Stimulated activated naive CD8-positive, alpha-beta T cell treated with anti-CD3 and anti-CD28 coated beads, Interleukin-15, amount 100 ng/mL, for 72 hours (primary cell): ENCODE measurements at regions not wholly inside any gene's neighbourhood (a gene's known extent, or its start where the extent isn't known, plus 50 kb on each side); places are given as distances from the start of the nearest gene placed in this dataset.

ENCODE experiments used
- ATAC-seq: fragments of 150-1000 bp; cut with Tn5 transposase; 2 replicates; pipeline ENCODE4 v1.10.0; 2021; ENCODE audit warnings: mild to moderate bottlenecking, moderate library complexity
- DNase-seq, 2 donors: peaks; one replicate each; pipeline ENCODE4 v3.0.0; 2021 to 2022
- H3K27ac Mint-ChIP-seq, 2 donors: one replicate each; pipeline ENCODE4 v1.8.0; 2022; ENCODE audit warnings: mild to moderate bottlenecking in 2 of 2, mixed read lengths in 2 of 2, moderate library complexity in 2 of 2
- H3K27me3 Mint-ChIP-seq: one replicate; pipeline ENCODE4 v1.8.0; 2022; ENCODE audit warnings: mixed read lengths
- H3K4me1 Mint-ChIP-seq: one replicate; pipeline ENCODE4 v1.8.0; 2022; ENCODE audit warnings: mild to moderate bottlenecking, mixed read lengths
- H3K4me3 Mint-ChIP-seq, 2 donors: one replicate each; pipeline ENCODE4 v1.8.0; 2022; ENCODE audit warnings: mild to moderate bottlenecking in 2 of 2, mixed read lengths in 2 of 2, moderate library complexity in 1 of 2
- H3K9me3 Mint-ChIP-seq, 2 donors: one replicate each; pipeline ENCODE4 v1.8.0; 2022; ENCODE audit warnings: mixed read lengths in 2 of 2

- no peak for DNase-seq
- no peak for ATAC-seq
- no peak overlapping the region for H3K27ac Mint-ChIP-seq
- H3K9me3 Mint-ChIP-seq, result no peaks in the 10 kb centered on the region
- H3K27me3 Mint-ChIP-seq, result no peaks in the 10 kb centered on the region
- no peak overlapping the region for H3K4me3 Mint-ChIP-seq
- H3K4me1 Mint-ChIP-seq, result no peaks in the 10 kb centered on the region
Observed at GRCh38 chr2:2839782-2840531, 508.9 kb upstream of the MYT1L start.

DNA sequence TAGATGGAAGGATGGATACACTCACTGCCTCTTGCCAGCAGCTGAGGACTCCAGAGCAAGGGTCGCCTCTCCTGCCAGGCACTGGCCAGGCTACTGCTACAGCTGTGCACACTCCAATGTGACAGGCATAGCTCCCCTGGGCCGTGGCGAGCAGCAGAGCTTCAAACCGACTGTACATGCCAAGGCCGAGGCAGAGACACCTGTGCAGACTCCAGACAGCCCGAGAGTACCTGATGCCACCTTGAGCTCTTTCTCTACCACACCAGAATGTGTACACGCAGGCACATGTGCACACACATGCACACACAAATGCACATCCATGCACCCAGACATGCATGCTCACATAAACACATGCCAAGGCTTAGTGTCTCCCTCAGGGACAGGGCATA lies 508.3 kb upstream of the MYT1L start:
- Mint-ChIP-seq H3K27me3 (no peaks in the 10 kb centered on the region), H3K4me1 (no peaks in the 10 kb centered on the region), H3K27ac (no peak overlapping the region), H3K4me3 (no peak overlapping the region), H3K9me3 (no peaks in the 10 kb centered on the region)
- no peak for ATAC-seq
- DNase-seq, result no peak

- Mint-ChIP-seq H3K9me3 (no peaks in the 10 kb centered on the region), H3K4me3 (no peak overlapping the region), H3K27me3 (no peaks in the 10 kb centered on the region), H3K27ac (no peak overlapping the region), H3K4me1 (no peaks in the 10 kb centered on the region)
- DNase-seq, result no peak
- ATAC-seq, result no peak
Observed at GRCh38 chr2:2838548-2838845, 507.4 kb upstream of the MYT1L start.

- Mint-ChIP-seq H3K9me3 (no peaks in the 10 kb centered on the region), H3K27ac (peak overlapping the region; percentile 63 to 77), H3K4me1 (no peaks in the 10 kb centered on the region)
Observed at GRCh38 chr2:2837746-2838547, 506.9 kb upstream of the MYT1L start.

GRCh38 chr2:2836343-2837070 lies 505.4 kb upstream of the MYT1L start:
- Mint-ChIP-seq H3K4me1 (no peaks in the 10 kb centered on the region), H3K9me3 (peaks cover 0 to under 1% of the 10 kb centered on the region in 2 donors), H3K4me3 (no peak overlapping the region), H3K27ac (peak overlapping the region in 1 of 2 donors; percentile 9), H3K27me3 (no peaks in the 10 kb centered on the region)
- ATAC-seq (no peak), DNase-seq (no peak)

More at GRCh38 chr2:2837746-2838547, 506.9 kb upstream of the MYT1L start:
- no peak overlapping the region for H3K4me3 Mint-ChIP-seq
- ATAC-seq, result peak; percentile 33
- H3K27me3 Mint-ChIP-seq, result no peaks in the 10 kb centered on the region
- DNase-seq, result no peak

DNA sequence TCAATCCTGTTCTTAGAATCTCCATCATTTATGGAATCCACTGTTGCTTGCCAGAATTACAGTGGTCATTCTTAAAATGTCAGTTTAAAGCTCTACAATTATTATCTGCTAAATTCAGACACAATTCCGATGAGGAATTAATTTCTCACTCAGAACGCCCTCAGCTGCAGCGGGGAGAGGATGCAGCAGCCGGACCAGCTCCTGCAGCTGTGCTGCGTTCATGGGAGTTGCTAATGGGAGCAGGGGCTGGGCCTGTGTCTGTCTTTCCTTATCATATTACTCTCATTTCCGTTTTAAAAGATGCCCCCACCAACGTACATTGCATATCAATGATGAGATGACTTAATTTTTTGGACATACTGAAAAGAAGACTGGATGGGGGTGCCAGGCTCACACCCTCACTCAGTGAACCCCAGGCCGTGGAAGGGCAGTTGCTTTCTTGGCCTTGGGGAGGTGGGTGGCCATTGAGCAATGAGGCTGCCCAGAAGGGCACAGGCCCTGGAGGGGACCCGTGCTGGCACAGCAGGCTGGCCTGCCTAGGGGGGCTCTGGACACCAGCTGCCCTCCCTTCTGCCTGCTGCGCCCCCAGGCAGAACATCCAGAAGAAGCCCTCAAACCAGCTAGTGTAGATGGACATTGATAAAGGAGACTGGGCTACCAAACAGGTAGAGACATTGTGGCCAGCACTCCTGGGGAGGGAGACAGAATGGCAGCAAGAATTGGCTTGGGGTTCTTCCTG lies 503.6 kb upstream of the MYT1L start:
- DNase-seq (no peak), ATAC-seq (no peak)
- Mint-ChIP-seq H3K4me3 (no peak overlapping the region), H3K4me1 (no peaks in the 10 kb centered on the region), H3K27ac (peak overlapping the region in 1 of 2 donors; percentile 13), H3K9me3 (peaks cover 0 to 5% of the 10 kb centered on the region in 2 donors), H3K27me3 (no peaks in the 10 kb centered on the region)

- ATAC-seq, result no peak
- Mint-ChIP-seq H3K27ac (no peak overlapping the region), H3K27me3 (no peaks in the 10 kb centered on the region), H3K4me1 (no peaks in the 10 kb centered on the region), H3K9me3 (peaks cover 0 to 5% of the 10 kb centered on the region in 2 donors), H3K4me3 (no peak overlapping the region)
- no peak for DNase-seq
Observed at GRCh38 chr2:2834105-2834504, 503.0 kb upstream of the MYT1L start.

- no peak overlapping the region for H3K27ac Mint-ChIP-seq
- peaks cover 0 to 5% of the 10 kb centered on the region in 2 donors for H3K9me3 Mint-ChIP-seq
- H3K4me3 Mint-ChIP-seq, result no peak overlapping the region
- no peaks in the 10 kb centered on the region for H3K4me1 Mint-ChIP-seq
- H3K27me3 Mint-ChIP-seq, result no peaks in the 10 kb centered on the region
- no peak for DNase-seq
- no peak for ATAC-seq
Observed at GRCh38 chr2:2832657-2833056, 501.6 kb upstream of the MYT1L start.

- Mint-ChIP-seq H3K27ac (no peak overlapping the region), H3K27me3 (no peaks in the 10 kb centered on the region), H3K4me1 (no peaks in the 10 kb centered on the region), H3K9me3 (peaks cover 0 to 5% of the 10 kb centered on the region in 2 donors), H3K4me3 (no peak overlapping the region)
- DNase-seq (no peak), ATAC-seq (no peak)
Observed at GRCh38 chr2:2831633-2832032, 500.6 kb upstream of the MYT1L start.

DNA sequence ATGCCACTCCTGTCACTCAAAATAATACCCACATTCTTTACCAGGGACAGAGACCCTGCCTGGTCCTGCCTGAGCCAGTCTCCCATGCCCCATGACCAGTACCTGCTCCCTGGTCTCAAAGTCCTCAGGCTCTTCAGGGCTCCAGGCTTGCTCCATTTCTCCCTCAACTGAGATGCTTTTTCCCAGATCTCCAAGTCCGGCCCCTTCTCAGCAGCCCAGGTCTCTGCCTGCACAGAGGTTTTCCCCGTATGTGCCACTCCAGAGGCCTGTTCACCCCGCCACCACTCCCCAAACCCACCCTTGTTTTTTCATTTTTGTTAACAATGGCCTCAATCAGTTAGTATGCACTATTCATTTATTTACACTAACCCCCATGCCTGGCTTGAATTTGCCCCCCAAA lies 499.5 kb upstream of the MYT1L start:
- peaks cover 0 to 5% of the 10 kb centered on the region in 2 donors for H3K9me3 Mint-ChIP-seq
- DNase-seq (no peak), ATAC-seq (no peak)
- no peaks in the 10 kb centered on the region for H3K4me1 Mint-ChIP-seq
- no peak overlapping the region for H3K27ac Mint-ChIP-seq
- no peak overlapping the region for H3K4me3 Mint-ChIP-seq
- H3K27me3 Mint-ChIP-seq, result no peaks in the 10 kb centered on the region

- H3K4me3 Mint-ChIP-seq, result no peak overlapping the region
- H3K27me3 Mint-ChIP-seq, result no peaks in the 10 kb centered on the region
- no peak for DNase-seq
- peaks cover 0 to 5% of the 10 kb centered on the region in 2 donors for H3K9me3 Mint-ChIP-seq
- H3K27ac Mint-ChIP-seq, result no peak overlapping the region
- no peaks in the 10 kb centered on the region for H3K4me1 Mint-ChIP-seq
- ATAC-seq, result no peak
Observed at GRCh38 chr2:2828774-2829368, 497.8 kb upstream of the MYT1L start.

DNA sequence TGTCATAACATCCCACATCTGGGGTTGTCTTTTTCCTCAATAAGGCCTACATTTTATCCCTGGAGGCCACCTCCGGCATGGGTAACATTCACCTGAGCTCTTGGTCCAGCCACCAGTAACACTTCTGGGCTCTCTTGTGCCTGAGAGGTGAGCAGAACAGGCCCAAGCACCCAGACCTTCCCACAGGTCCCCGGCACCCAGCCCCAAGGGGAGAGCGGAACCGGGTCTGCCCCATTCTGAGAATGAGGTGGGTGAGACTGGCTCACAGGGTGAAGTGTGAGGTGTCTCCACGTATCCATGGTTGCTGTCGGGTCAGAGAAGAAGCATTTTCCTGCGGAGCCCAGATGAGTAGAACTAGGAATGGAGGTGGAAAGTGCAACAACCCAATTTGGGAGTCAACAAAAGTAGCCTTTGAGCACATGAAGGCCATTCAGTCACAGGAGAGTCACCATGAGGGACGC lies 496.7 kb upstream of the MYT1L start:
- DNase-seq (no peak), ATAC-seq (no peak)
- Mint-ChIP-seq H3K27me3 (no peaks in the 10 kb centered on the region), H3K4me1 (no peaks in the 10 kb centered on the region), H3K4me3 (no peak overlapping the region), H3K27ac (no peak overlapping the region), H3K9me3 (peaks cover 0 to 5% of the 10 kb centered on the region in 2 donors)

GRCh38 chr2:2827046-2827636 lies 496.1 kb upstream of the MYT1L start:
- ATAC-seq (no peak), DNase-seq (no peak)
- Mint-ChIP-seq H3K27me3 (no peaks in the 10 kb centered on the region), H3K4me3 (no peak overlapping the region), H3K27ac (no peak overlapping the region), H3K4me1 (no peaks in the 10 kb centered on the region), H3K9me3 (peaks cover 0 to 9% of the 10 kb centered on the region in 2 donors)

- Mint-ChIP-seq H3K4me1 (no peaks in the 10 kb centered on the region), H3K9me3 (peaks cover 0 to 9% of the 10 kb centered on the region in 2 donors), H3K27ac (no peak overlapping the region), H3K4me3 (no peak overlapping the region), H3K27me3 (no peaks in the 10 kb centered on the region)
- DNase-seq, result no peak
- no peak for ATAC-seq
Observed at GRCh38 chr2:2826621-2827020, 495.5 kb upstream of the MYT1L start.

DNA sequence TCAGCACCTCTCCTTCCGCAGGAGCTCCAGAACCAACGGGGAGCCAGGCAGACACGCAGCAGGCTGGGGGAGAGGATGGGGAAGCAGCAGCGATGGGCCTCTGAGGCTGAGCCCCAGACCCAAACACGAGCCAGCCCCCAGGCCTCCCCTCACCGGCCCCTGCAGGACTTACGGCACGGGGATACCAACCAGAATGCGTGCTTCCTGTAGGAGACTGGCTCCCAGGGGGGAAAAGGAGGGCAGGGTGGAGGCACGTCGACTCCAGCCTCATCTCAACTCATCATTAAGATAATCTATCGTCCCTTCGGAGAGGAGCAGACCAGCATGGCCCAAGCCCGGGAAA lies 495.1 kb upstream of the MYT1L start:
- Mint-ChIP-seq H3K4me1 (no peaks in the 10 kb centered on the region), H3K27ac (no peak overlapping the region), H3K27me3 (no peaks in the 10 kb centered on the region), H3K4me3 (no peak overlapping the region), H3K9me3 (peaks cover 0 to 8% of the 10 kb centered on the region in 2 donors)
- DNase-seq (no peak), ATAC-seq (no peak)
